ENCODE measurements at regions not wholly inside any gene's neighbourhood (a gene's known extent, or its start where the extent isn't known, plus 50 kb on each side); places are given as distances from the start of the nearest gene placed in this dataset.
A peak's percentile ranks its signal among the peaks of the same experiment; 100 is the strongest.

DNA sequence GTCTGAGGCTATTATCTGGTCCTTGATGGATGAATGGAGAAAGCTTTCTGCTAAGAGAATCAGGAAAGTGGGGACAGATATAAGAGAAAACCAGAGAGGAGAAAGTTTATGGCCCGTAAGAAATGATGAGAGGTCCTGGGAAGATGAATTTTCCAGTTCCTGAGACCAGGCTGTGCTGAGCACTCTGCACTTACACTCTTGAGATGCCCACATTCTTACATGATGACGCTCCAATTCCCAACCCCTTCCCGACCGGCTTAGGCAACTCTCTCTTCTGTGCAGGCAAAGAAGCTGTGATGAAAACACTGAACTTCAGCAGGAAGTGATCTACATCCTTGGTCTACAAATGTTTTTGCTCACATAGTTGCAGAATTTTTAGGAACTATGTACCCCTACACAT, 417.0 kb downstream of the ARHGEF28 start:
- H3K4me3 ChIP-seq (replicated peaks; ENCODE audit: low read depth, low read length), result no peak overlapping the region
- no peak for TF ChIP-seq CTCF (IDR thresholded peaks at IDR 0.05; ENCODE audit: low read length, missing control alignments)
- DNase-seq (ENCODE audit: low read depth), result peak; percentile 95

DNA sequence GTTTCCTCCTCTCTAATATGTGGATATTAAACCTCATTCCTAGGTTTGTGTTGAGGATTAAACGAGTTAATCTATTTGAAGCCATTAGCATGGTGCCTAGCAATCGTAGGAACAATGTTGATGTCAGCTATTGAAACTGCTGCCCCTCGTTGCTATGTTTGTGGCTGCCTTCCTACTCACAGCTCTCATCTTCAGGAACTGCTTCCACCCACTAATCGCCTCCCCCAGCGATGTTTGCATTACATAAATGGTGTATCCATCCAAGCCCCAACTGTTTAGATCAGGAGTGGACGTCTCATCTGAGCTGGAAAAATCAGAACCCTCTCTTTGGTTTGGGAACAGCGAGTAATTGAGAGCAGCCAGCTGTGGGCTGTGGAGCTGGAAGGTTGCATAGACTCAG, 416.6 kb downstream of the ARHGEF28 start:
- TF ChIP-seq CTCF (IDR thresholded peaks at IDR 0.05; ENCODE audit: low read length, missing control alignments), result no peak
- no peak for DNase-seq (ENCODE audit: low read depth)
- no peak overlapping the region for H3K4me3 ChIP-seq (replicated peaks; ENCODE audit: low read depth, low read length)

GRCh38 chr5:74041913-74042312, 415.9 kb downstream of the ARHGEF28 start:
- no peak overlapping the region for H3K4me3 ChIP-seq (replicated peaks; ENCODE audit: low read depth, low read length)
- DNase-seq (ENCODE audit: low read depth), result no peak
- no peak for TF ChIP-seq CTCF (IDR thresholded peaks at IDR 0.05; ENCODE audit: low read length, missing control alignments)

DNA sequence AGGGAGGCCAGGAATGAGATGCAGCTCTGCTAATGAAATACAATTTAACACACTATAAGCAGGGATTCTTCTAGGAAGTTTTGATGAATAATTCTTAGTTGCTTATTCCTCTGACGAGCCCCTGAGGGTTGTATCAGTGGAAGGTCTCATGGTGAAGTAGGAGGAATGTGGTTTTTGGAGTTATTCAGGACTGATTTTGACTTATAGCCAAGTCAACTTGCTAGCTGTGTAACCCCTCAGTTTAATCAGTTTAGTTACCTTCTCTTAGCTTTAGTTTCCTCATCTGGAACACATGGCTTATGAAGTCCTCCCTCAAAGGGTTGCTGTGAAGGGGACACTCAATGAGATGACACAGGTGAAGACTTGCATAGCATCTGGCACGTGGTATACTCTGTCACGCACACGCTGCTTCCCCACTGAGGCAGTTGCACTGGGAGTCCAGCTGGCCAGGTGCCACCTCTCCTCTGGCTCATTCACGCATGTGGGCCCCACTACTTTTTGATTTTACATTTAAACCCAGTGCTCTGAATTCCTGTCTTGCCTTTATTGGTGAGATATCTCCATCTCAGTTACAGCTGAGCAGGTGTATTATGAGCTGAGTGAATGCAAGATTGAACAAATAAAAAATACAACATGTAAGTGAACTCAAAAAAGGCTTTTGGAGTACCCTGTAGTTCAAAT, 415.0 kb downstream of the ARHGEF28 start:
- TF ChIP-seq CTCF (IDR thresholded peaks at IDR 0.05; ENCODE audit: low read length, missing control alignments), result no peak
- H3K4me3 ChIP-seq (replicated peaks; ENCODE audit: low read depth, low read length), result no peak overlapping the region
- no peak for DNase-seq (ENCODE audit: low read depth)

DNA sequence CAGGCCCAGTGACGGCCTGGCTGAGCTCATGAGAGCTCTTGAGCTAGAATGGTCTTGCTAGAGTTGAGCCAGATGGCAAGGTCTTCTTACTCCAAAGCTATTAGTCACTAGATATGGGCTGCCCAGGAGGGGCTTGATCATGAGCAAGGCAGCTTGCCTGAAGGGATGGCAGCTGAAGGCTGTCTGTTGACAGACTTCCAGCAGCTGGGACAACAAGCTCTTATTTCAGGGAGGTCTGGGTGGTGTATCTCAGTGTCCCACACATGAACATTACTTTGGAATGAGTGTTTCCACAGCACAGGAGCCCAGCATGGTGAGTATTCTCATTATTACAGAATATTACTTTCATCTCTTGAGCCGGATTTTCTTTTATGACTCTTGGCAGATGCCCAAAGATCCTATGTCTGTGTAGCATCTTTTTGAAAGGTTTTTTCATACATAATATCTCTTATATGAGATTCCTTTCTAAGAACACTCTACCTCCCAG, 414.1 kb downstream of the ARHGEF28 start:
- no peak overlapping the region for H3K4me3 ChIP-seq (replicated peaks; ENCODE audit: low read depth, low read length)
- no peak for TF ChIP-seq CTCF (IDR thresholded peaks at IDR 0.05; ENCODE audit: low read length, missing control alignments)
- peak; percentile 74 for DNase-seq (ENCODE audit: low read depth)

DNA sequence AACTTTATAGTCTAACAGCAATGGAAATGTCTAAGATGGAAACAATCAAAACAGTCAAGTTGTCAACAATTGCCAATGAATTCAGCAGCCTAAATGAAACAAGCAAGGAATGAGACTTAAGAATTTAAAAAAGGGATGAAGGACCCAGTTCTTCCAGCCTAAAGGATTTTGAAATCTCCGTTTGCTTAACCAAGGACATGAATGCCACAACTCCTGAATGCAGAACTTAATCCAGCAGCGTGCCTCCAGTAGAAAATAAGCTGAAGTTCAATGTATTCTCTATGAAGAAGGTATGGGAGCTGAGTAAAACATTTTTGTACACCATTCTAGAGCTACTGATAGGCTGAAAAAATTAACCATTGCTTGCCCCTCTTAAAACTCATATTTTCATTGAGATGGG, 411.3 kb downstream of the ARHGEF28 start:
- no peak for DNase-seq (ENCODE audit: low read depth)
- H3K4me3 ChIP-seq (replicated peaks; ENCODE audit: low read depth, low read length), result no peak overlapping the region
- no peak for TF ChIP-seq CTCF (IDR thresholded peaks at IDR 0.05; ENCODE audit: low read length, missing control alignments)

DNA sequence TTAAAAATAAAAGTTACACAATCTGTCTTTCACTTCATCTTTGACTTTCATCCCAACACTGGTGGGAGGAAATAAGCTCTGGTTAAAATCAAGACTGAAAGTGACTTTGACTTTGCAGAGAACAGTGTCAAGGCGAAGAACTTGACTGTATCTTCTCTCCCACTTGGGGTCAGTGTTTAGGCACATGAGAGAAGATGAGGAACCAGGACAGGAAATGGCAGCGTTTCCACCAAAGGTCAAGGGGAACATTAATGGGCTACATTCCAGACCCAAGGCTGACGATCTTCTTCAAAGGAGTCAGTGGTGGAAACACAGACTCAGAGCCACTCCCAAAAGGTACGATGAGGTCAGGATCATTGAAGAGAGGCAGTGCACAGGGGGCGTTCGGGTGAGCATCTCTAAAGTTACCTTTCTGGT, 409.5 kb downstream of the ARHGEF28 start:
- no peak overlapping the region for H3K4me3 ChIP-seq (replicated peaks; ENCODE audit: low read depth, low read length)
- TF ChIP-seq CTCF (IDR thresholded peaks at IDR 0.05; ENCODE audit: low read length, missing control alignments), result peak; percentile 60
- DNase-seq (ENCODE audit: low read depth), result peak; percentile 85
